Esophagus squamous epithelium (tissue), 5 donors: ENCODE measurements at regions not wholly inside any gene's neighbourhood (a gene's known extent, or its start where the extent isn't known, plus 50 kb on each side); places are given as distances from the start of the nearest gene placed in this dataset.

Experiments used
- DNase-seq: peaks from one replicate; lab custom pipeline; 2025; lab: John Stamatoyannopoulos, UW
- H3K27ac ChIP-seq, 4 donors: fragments of 200-600 bp; sonication (generic); one replicate each; pipeline ENCODE4 v1.5.1; 2016 to 2019; ENCODE audit warnings: mild to moderate bottlenecking in 1 of 4
- H3K27me3 ChIP-seq, 4 donors: fragments of 200-600 bp; sonication (generic); 1 replicate in 3 of 4; 2 replicates in 1 of 4; pipeline versions ENCODE4 v1.5.1 to v1.6.0; 2017 to 2021; ENCODE audit warnings: antibody characterized with exemption in 1 of 4
- H3K36me3 ChIP-seq, 3 donors: fragments of 200-600 bp; sonication (generic); one replicate each; pipeline ENCODE4 v1.5.1; 2016 to 2019
- H3K4me1 ChIP-seq, 3 donors: fragments of 200-600 bp; sonication (generic); one replicate each; pipeline ENCODE4 v1.5.1; 2017 to 2019
- H3K4me3 ChIP-seq, 4 donors: fragments of 200-600 bp; sonication (generic); 1 replicate in 3 of 4; 2 replicates in 1 of 4; pipeline ENCODE4 v1.5.1; 2016 to 2019; ENCODE audit warnings: mild to moderate bottlenecking in 2 of 4, moderate library complexity in 1 of 4
- H3K9me3 ChIP-seq, 3 donors: fragments of 200-600 bp; sonication (generic); one replicate each; pipeline ENCODE4 v1.5.1; 2016 to 2019
- POLR2A ChIP-seq, 4 donors: fragments of 450-650 bp; IDR thresholded peaks; one replicate each; pipeline ENCODE4 v1.6.1; 2017; ENCODE audit warnings: antibody characterized with exemption in 4 of 4, mild to moderate bottlenecking in 4 of 4, moderate library complexity in 3 of 4
- WGBS, 2 donors: methylation state at CpG; one replicate each; pipeline ENCODE4 v1.1.5; 2018; 5-methylcytosine and 5-hydroxymethylcytosine counted together
- intact Hi-C: fragments of 100-400 bp; cut with DNase I; formaldehyde crosslinking; loops from one replicate; pipeline ENCODE4 v1.15.0; 2022
- TF ChIP-seq, protein P1 (sequence below), 6 experiments: fragments of 450-650 bp in 4 of 6; fragments of 200-600 bp in 2 of 6; sonication (generic) in 2 of 6; IDR thresholded peaks; one replicate each; pipeline ENCODE4 v1.5.1; 2016 to 2019; ENCODE audit warnings: antibody characterized with exemption in 6 of 6, mild to moderate bottlenecking in 4 of 6, moderate library complexity in 4 of 6
- donor health status: DM: yes; HTN: yes; CAD: no.

DNA sequence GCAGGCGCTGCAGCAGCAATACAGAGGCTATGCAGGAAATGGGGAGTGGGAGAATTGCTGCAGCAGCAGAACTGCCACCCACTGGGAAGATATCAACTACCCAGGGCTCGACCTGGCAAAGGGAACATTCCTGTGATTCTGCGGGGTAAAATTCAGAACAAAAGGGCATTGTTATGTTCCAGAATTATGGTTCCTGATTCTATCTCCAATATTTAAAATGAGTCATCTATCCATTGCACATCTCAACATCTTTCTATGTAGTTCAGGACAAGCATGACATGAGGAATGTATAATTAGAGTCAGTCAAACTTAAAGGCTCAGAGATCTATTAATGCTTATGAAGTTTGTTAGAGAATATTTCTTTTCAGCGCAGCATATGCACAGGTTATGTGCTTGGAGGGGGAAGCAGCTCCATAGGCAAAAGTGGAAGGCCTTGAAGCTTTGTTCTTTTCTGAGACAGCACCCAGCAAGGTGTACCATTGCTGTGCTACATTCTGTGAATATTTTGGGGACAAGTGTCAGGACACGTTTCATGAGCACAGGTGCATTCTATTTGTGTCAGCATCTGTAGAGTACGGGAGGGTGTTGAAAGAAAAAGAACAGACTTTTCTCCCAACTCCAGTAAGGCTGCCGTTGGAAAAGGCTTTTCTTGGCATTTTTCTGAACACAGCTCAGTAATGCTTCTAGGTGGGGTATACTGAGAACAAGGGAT is 395.6 kb upstream of the MPDZ start:
- Histone ChIP-seq H3K4me3 (no peak overlapping the region), H3K36me3 (no peaks in the 10 kb centered on the region), H3K9me3 (peaks cover 0 to 5% (median 0%) of the 10 kb centered on the region in 3 donors), H3K27ac (no peak overlapping the region), H3K27me3 (no peaks in the 10 kb centered on the region), H3K4me1 (no peaks in the 10 kb centered on the region)
- intact Hi-C loops, result no loop called here
- no peak for DNase-seq
- TF ChIP-seq, protein P1, sequence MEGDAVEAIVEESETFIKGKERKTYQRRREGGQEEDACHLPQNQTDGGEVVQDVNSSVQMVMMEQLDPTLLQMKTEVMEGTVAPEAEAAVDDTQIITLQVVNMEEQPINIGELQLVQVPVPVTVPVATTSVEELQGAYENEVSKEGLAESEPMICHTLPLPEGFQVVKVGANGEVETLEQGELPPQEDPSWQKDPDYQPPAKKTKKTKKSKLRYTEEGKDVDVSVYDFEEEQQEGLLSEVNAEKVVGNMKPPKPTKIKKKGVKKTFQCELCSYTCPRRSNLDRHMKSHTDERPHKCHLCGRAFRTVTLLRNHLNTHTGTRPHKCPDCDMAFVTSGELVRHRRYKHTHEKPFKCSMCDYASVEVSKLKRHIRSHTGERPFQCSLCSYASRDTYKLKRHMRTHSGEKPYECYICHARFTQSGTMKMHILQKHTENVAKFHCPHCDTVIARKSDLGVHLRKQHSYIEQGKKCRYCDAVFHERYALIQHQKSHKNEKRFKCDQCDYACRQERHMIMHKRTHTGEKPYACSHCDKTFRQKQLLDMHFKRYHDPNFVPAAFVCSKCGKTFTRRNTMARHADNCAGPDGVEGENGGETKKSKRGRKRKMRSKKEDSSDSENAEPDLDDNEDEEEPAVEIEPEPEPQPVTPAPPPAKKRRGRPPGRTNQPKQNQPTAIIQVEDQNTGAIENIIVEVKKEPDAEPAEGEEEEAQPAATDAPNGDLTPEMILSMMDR (IDR thresholded peaks at IDR 0.05), result no peak
- no peak for TF ChIP-seq POLR2A (IDR thresholded peaks at IDR 0.05)
- 71 to 79% methylated on average over 7 of the region's 7 CpGs for whole genome bisulfite sequencing, 2 donors

DNA sequence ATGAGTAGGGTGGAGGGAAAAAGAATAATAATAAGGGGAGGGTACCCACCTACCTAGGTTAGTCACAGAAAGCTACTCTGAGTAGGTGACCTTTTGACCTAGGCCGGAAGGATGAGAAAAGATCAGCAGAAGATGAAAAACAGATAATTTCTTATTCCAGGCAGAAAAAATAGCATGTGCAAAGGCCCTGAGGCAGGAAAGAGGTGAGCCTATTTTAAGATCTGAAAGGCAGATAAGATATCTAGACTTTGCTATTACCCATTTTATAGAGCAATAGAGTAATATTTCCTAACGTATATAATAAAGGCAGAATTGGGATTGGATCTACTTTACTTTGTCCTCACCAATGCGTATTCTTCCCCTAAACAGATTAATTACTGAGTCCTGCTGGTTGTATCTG is 393.9 kb upstream of the MPDZ start:
- intact Hi-C loops, result no loop called here
- Histone ChIP-seq H3K36me3 (no peaks in the 10 kb centered on the region), H3K27me3 (no peaks in the 10 kb centered on the region), H3K27ac (no peak overlapping the region), H3K4me1 (no peaks in the 10 kb centered on the region), H3K9me3 (peaks cover 0 to 4% (median 0%) of the 10 kb centered on the region in 3 donors), H3K4me3 (no peak overlapping the region)
- 31 to 78% methylated on average over 3 of the region's 3 CpGs for WGBS, 2 donors
- DNase-seq, result no peak
- TF ChIP-seq POLR2A (IDR thresholded peaks at IDR 0.05), result no peak
- TF ChIP-seq, protein P1 (IDR thresholded peaks at IDR 0.05), result no peak

DNA sequence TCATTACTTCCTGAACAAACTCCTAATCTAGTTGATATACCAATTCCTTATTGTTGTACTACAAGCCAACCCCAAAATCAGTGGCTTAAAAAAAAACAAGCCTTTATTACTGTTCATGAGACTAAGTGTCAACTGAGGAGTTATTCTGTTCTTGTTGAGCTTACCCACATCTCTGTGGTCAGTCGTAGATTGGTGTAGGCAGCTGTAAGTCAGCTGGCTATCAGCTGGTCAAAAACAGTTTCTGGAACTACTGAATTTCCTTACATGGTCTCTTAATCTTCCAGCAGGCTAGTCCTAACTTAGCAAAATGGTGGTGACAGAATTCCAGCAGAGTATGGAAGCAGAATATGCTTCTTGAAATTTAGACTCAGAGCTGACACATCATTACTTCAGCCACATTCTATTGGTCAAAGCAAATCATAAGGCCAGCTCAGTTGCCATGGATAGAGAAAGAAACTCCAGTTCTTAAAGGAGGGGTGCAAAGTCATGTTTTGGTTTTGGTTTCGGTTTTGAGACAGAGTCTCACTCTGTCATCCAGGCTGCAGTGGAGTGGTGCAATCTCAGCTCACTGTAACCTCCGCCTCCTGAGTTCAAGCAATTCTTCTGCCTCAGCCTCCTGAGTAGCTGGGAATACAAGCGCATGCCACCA is 386.1 kb upstream of the MPDZ start:
- peak overlapping the region in 1 of 4 donors; percentile 7 for H3K4me3 ChIP-seq
- TF ChIP-seq POLR2A (IDR thresholded peaks at IDR 0.05), result no peak
- TF ChIP-seq, protein P1 (IDR thresholded peaks at IDR 0.05), result no peak
- H3K27ac ChIP-seq, result no peak overlapping the region
- H3K9me3 ChIP-seq, result peaks cover 0 to 4% (median 0%) of the 10 kb centered on the region in 3 donors
- 70 to 89% methylated on average over 3 to 4 of the region's 4 CpGs for WGBS, 2 donors
- H3K27me3 ChIP-seq, result no peaks in the 10 kb centered on the region
- no peak for DNase-seq
- no peaks in the 10 kb centered on the region for H3K36me3 ChIP-seq
- intact Hi-C loops, result no loop called here
- no peaks in the 10 kb centered on the region for H3K4me1 ChIP-seq

DNA sequence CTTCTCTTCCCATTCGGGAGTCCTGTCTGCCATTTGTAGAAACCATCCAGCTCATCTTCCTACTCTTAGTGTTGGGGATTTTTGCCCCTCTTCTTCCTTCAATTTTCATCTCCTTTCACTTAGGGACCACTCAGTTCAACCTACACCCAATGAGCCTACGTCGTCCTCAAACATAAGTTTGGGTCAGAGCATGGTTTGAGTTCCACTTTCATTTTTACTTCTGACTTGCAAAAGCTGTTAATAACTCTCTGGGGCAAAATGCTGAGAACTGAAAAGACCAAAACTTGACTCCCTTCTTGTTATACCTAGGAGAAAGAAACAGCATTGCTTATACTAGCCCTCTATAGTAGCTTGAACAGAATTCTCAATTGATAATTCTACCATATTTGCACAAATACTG is 381.5 kb upstream of the MPDZ start:
- DNase-seq, result no peak
- Histone ChIP-seq H3K36me3 (no peaks in the 10 kb centered on the region), H3K27me3 (no peaks in the 10 kb centered on the region), H3K27ac (no peak overlapping the region), H3K4me3 (peak overlapping the region in 1 of 4 donors; percentile 16), H3K4me1 (no peaks in the 10 kb centered on the region), H3K9me3 (no peaks in the 10 kb centered on the region)
- WGBS, 2 donors, result 78 to 84% methylated on average over 3 of the region's 3 CpGs
- intact Hi-C loops, result no loop called here
- TF ChIP-seq, protein P1 (IDR thresholded peaks at IDR 0.05), result no peak
- no peak for TF ChIP-seq POLR2A (IDR thresholded peaks at IDR 0.05)

DNA sequence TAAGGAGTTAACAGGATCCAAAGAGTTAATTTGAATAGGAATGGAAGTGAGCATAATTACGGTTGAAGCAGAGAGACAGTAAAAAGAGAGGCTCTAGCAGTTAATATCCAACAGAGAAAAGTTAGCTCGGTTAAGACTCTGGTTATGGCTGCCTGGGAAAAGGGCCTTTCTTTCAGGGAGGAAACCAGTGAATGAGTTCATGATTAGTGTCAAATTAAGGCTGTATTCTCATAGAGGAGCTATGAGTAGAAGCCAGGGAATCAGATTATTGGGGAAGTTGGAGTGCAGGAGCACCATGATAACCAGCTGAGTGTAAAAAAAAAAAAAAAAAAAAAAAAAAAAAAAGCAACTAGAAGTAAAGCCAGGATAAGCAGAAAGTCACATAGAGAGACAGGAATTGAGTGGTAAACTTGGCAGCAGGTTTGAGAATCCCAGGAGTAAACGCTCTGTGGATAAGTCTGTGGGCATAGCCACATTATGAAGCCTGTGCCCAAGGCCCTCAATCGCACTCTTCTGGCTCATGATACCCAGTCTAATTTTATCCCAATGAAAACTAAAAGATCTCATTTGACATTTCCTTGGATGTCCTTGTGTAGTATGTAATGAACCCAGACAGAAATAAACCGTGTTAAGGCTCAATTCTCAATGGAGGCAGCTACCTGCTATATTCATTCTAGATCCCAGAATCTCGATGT is 372.6 kb upstream of the MPDZ start:
- H3K4me3 ChIP-seq, result no peak overlapping the region
- 64 to 78% methylated on average over 6 of the region's 6 CpGs for WGBS, 2 donors
- no peaks in the 10 kb centered on the region for H3K9me3 ChIP-seq
- no peak overlapping the region for H3K27ac ChIP-seq
- H3K36me3 ChIP-seq, result no peaks in the 10 kb centered on the region
- TF ChIP-seq POLR2A (IDR thresholded peaks at IDR 0.05), result no peak
- TF ChIP-seq, protein P1 (IDR thresholded peaks at IDR 0.05), result no peak
- no peaks in the 10 kb centered on the region for H3K27me3 ChIP-seq
- intact Hi-C loops, result no loop called here
- no peaks in the 10 kb centered on the region for H3K4me1 ChIP-seq
- DNase-seq, result no peak
